PFSK-1 (cell line): ENCODE measurements at regions not wholly inside any gene's neighbourhood (a gene's known extent, or its start where the extent isn't known, plus 50 kb on each side); places are given as distances from the start of the nearest gene placed in this dataset.

ENCODE experiments used
- TAF1 ChIP-seq: IDR thresholded peaks from 2 replicates; pipeline ENCODE4 v1.6.1; 2012; ENCODE audit warnings: low read length, control low read depth, borderline replicate concordance; ENCODE audit not compliant: insufficient read depth
- TF ChIP-seq, protein P1 (sequence below), 2 experiments: IDR thresholded peaks; 2 replicates each; pipeline versions ENCODE4 v1.6.1 to v1.8.0; 2011 to 2012; ENCODE audit warnings: low read depth in 2 of 2, low read length in 2 of 2, control low read depth in 1 of 2, inconsistent platforms in 1 of 2, mild to moderate bottlenecking in 1 of 2, moderate library complexity in 1 of 2; ENCODE audit not compliant: insufficient read depth in 1 of 2

DNA sequence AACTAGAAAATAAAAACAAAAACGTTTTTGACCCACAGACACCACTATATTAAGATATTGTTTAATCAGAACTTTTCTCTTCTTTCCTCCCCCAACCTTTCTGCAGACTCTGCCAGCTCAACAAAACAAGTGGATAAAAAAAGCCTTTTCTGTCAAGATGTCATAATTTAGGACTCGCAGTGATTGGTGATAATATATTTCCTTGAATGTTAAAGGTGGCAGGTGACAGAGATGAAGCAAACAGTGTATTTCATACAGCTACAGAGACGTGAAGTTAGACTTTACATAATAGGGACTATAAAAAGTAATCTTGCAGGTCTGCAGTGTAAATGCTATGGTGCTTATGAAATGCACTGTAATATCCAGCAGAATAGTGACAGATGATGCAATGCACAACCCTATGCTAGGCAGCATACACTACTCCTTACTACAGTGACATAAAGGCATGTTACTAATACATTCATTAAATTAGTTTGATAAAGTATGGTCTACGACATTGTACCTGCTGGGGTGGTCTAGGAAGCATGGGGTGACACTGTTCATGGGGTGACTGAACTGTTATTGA, 326.7 kb upstream of the GRAMD2B start:
- no peak for TF ChIP-seq TAF1
- TF ChIP-seq, protein P1, sequence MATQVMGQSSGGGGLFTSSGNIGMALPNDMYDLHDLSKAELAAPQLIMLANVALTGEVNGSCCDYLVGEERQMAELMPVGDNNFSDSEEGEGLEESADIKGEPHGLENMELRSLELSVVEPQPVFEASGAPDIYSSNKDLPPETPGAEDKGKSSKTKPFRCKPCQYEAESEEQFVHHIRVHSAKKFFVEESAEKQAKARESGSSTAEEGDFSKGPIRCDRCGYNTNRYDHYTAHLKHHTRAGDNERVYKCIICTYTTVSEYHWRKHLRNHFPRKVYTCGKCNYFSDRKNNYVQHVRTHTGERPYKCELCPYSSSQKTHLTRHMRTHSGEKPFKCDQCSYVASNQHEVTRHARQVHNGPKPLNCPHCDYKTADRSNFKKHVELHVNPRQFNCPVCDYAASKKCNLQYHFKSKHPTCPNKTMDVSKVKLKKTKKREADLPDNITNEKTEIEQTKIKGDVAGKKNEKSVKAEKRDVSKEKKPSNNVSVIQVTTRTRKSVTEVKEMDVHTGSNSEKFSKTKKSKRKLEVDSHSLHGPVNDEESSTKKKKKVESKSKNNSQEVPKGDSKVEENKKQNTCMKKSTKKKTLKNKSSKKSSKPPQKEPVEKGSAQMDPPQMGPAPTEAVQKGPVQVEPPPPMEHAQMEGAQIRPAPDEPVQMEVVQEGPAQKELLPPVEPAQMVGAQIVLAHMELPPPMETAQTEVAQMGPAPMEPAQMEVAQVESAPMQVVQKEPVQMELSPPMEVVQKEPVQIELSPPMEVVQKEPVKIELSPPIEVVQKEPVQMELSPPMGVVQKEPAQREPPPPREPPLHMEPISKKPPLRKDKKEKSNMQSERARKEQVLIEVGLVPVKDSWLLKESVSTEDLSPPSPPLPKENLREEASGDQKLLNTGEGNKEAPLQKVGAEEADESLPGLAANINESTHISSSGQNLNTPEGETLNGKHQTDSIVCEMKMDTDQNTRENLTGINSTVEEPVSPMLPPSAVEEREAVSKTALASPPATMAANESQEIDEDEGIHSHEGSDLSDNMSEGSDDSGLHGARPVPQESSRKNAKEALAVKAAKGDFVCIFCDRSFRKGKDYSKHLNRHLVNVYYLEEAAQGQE (IDR thresholded peaks at IDR 0.05; ENCODE audit: insufficient read depth in 1 of 2, low read depth in 2 of 2, low read length in 2 of 2) = no peak
